Bronchial epithelial cell (primary cell): ENCODE measurements at regions not wholly inside any gene's neighbourhood (a gene's known extent, or its start where the extent isn't known, plus 50 kb on each side); places are given as distances from the start of the nearest gene placed in this dataset.

Experiments used
- DNase-seq: peaks from one replicate; pipeline ENCODE4 v3.0.0-alpha.2; 2010; ENCODE audit warnings: low read depth
- FAIRE-seq: peaks from 2 replicates; lab custom pipeline; 2011; peaks lifted over from hg19 to GRCh38; lab: Jason Lieb, UNC
- H3K27me3 ChIP-seq: 2 replicates; pipeline ENCODE4 v1.5.1; 2011; ENCODE audit warnings: low read length; ENCODE audit not compliant: control insufficient read depth, insufficient read depth
- H3K36me3 ChIP-seq: 2 replicates; pipeline ENCODE4 v1.5.1; 2011; ENCODE audit warnings: low read length; ENCODE audit not compliant: control insufficient read depth, insufficient read depth
- H3K4me3 ChIP-seq: 2 replicates; pipeline ENCODE4 v1.5.1; 2011; ENCODE audit warnings: mild to moderate bottlenecking, low read depth, low read length, control low read depth
- CTCF ChIP-seq: IDR thresholded peaks from 2 replicates; pipeline ENCODE4 v1.5.1; 2011; ENCODE audit warnings: mild to moderate bottlenecking, moderate library complexity, low read length, control low read depth, inconsistent platforms; ENCODE audit not compliant: insufficient read depth, severe bottlenecking

GRCh38 chr2:207467716-207468347 lies 61.9 kb upstream of the CREB1 start:
- Histone ChIP-seq H3K36me3 (no peaks in the 10 kb centered on the region), H3K27me3 (no peaks in the 10 kb centered on the region), H3K4me3 (no peak overlapping the region)
- TF ChIP-seq CTCF = no peak
- FAIRE-seq (no peak), DNase-seq (peak; percentile 66)

- H3K27me3 ChIP-seq = no peaks in the 10 kb centered on the region
- H3K36me3 ChIP-seq = no peaks in the 10 kb centered on the region
- no peak for TF ChIP-seq CTCF
- no peak for DNase-seq
- FAIRE-seq = no peak
- H3K4me3 ChIP-seq = no peak overlapping the region
These were observed 61.3 kb upstream of the CREB1 start for GRCh38 chr2:207468488-207468887.

- no peak for TF ChIP-seq CTCF
- H3K4me3 ChIP-seq = no peak overlapping the region
These were observed 60.3 kb upstream of the CREB1 start for GRCh38 chr2:207469451-207469850.

GRCh38 chr2:207469943-207470729 lies 59.6 kb upstream of the CREB1 start:
- no peak for FAIRE-seq
- DNase-seq = no peak
- Histone ChIP-seq H3K27me3 (no peaks in the 10 kb centered on the region), H3K36me3 (no peaks in the 10 kb centered on the region), H3K4me3 (no peak overlapping the region)
- no peak for TF ChIP-seq CTCF

More at GRCh38 chr2:207469451-207469850, 60.3 kb upstream of the CREB1 start:
- no peak for FAIRE-seq
- DNase-seq = no peak
- Histone ChIP-seq H3K27me3 (no peaks in the 10 kb centered on the region), H3K36me3 (no peaks in the 10 kb centered on the region)

GRCh38 chr2:207471261-207471660 lies 58.5 kb upstream of the CREB1 start:
- no peaks in the 10 kb centered on the region for H3K27me3 ChIP-seq
- no peak overlapping the region for H3K4me3 ChIP-seq
- TF ChIP-seq CTCF = no peak
- H3K36me3 ChIP-seq = no peaks in the 10 kb centered on the region
- FAIRE-seq = no peak
- no peak for DNase-seq
